AG08396 (cell line): ENCODE measurements at regions not wholly inside any gene's neighbourhood (a gene's known extent, or its start where the extent isn't known, plus 50 kb on each side); places are given as distances from the start of the nearest gene placed in this dataset.
"Not testable (repeated sequence)": the region's sequence is repeated elsewhere in the genome, so short reads cannot be mapped to it uniquely, and the experiment has no call there.

Experiments used
- DNase-seq: peaks from one replicate; pipeline ENCODE4 v3.0.0; 2012; ENCODE audit warnings: low spot score, mixed read lengths

DNA sequence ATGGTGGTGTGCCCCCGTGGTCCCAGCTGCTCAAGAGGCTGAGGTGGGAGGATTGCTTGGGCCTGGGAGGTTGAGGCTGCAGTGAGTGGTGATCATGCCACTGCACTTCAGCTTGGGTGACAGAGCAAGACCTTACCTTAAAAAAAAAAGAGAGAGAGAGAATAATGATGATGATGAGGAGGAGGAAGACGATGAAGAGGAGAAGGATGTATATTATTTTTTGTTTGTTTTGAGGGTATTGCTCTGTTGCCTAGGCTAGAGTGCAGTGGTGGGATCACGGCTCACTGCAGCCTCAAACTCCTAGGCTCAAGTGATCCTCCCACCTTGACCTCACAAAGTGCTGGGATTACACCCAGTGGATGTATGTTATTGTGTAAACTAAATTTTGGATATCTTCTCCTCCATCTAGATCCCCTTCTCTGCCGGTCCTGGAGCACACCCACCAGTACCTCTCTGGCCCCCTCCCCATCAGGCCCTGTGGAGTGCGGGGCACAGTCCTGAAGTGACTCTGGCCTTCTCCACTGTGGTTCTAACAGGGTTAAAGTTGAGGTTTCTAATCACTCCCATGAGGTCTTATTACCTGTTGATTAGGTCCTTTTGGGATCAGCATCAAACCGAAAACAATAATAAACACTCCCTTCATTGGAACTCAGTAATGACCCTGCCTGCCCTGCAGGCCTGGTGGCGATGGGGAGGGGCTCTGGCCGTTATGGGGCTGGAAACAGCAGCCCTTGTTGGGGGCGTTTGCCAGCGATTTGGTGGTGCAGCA is 60.5 kb upstream of the ZFHX3 start:
- DNase-seq: no peak

DNA sequence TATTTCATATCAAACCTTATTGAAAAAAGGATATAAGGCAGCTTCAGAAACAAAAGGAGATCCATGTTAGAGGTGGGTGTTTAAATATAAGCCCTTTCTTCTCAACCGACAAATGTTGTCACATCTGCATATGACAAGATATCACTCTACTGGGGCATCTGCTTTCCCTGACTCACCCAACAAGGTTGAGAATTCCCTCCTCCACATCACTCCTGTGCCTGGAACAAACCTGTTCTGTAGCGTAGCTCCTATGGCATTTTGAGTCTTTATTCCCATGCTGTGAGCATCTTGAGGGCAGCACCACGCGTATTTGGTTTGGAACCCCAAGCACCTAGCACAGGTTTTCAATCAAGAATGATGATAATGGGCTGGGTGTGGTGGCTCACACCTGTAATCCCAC is 59.4 kb upstream of the ZFHX3 start:
- DNase-seq: no peak

DNA sequence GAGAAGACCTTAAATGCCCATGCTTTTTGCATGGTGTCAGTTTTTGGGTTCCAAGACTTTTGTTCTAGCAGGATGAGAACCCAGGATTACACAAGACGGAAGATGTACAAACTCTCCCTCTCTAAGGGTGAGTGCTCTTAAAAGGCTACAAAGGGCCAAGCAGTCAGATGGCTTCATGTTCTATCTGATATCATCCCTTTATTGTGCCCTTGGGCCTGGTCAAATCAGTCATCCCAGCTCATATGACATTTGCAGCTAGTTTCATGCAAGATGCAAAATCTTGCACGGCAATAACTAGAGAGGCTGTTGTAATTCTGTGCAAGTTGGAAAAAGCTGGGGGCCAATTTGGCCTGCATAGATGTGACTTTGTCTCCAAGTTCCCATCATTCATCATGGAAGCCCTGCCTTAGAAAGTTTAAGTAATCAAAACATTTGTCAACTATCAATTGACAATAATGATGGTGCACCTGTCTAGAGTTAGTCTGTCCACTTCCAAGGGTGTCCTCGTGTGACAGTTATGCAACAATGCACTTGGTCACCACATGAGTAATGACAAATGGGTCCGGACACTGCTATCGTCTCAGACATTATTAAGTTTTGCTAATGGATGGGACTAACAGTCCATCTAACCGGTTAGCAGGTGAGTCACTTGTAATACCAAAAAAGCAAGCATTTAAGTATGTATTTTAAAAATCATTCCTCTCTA is 58.6 kb upstream of the ZFHX3 start:
- no peak for DNase-seq

DNA sequence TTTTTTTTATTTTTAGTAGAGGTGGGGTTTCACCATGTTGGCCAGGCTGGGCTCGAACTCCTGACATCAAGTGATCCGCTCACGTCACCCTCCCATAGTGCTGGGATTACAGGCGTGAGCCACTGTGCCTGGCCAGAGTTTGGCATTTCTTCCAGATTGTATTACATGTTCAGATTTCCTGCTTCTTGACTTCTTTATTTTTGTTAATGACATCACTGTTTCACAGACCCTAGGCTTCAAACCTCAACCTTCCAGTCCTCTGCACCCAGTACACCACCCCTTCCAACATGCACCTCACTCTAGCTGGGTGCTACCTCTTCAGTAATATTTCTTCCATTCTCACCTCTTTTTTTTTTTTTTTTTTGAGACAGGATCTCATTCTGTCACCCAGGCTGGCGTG is 53.6 kb upstream of the ZFHX3 start:
- no peak for DNase-seq

DNA sequence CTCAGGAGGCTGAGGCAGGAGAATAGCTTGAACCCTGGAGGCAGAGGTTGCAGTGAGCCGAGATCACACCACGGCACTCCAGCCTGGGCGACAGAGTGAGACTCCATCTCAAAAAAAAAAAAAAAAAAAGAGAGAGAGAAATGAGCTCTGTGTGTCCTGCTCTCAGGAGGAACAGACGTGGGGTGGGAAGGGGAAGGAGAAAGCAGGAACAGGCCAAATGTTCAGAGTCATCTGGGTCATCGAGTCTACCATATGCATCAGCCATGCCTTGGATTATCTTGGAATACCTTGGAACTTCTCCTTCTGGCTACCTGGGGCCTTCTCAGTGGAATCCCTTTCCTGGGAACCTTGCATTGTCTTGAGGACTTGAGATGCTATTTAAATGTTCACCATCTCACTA is 51.7 kb upstream of the ZFHX3 start:
- not testable (repeated sequence) for DNase-seq
